Stomach (tissue), 4 donors: ENCODE measurements at regions not wholly inside any gene's neighbourhood (a gene's known extent, or its start where the extent isn't known, plus 50 kb on each side); places are given as distances from the start of the nearest gene placed in this dataset.

ENCODE experiments used
- CTCF ChIP-seq, 7 experiments: fragments of 450-650 bp in 4 of 7; fragments of 200-600 bp in 3 of 7; sonication (generic) in 3 of 7; IDR thresholded peaks; one replicate each; pipeline ENCODE4 v1.5.1; 2016 to 2019; ENCODE audit warnings: antibody characterized with exemption in 7 of 7, control low read depth in 2 of 7, mild to moderate bottlenecking in 1 of 7
- EP300 ChIP-seq: sonication (generic); formaldehyde crosslinking; IDR thresholded peaks from one replicate; pipeline ENCODE4 v1.6.1; 2017; ENCODE audit warnings: antibody characterized with exemption
- POLR2A ChIP-seq, 4 donors: fragments of 450-650 bp; IDR thresholded peaks; one replicate each; pipeline ENCODE4 v1.6.1; 2016; ENCODE audit warnings: antibody characterized with exemption in 4 of 4, control low read depth in 2 of 4, mild to moderate bottlenecking in 1 of 4, moderate library complexity in 1 of 4

DNA sequence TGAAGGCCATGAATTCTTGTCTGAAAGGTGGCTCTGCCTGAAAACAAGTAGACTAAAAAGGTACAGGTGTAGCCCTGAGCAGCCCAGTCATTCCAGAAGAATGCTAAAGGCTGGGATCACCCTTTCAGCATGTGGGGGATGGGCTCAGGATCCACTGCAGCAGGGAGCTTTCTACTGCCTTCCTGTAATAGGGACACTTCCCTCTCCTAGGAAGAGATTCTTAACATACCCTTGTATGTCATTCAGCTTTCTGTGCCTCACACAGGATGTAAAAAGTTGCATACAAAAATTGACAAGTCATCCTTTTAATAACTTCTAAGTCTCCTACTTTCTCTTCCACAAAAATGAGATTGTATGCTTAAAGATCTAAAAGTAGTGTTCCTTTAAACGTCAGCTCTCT is 123.3 kb downstream of the ZNF518B start:
- TF ChIP-seq CTCF (IDR thresholded peaks at IDR 0.05): no peak
- no peak for TF ChIP-seq POLR2A (IDR thresholded peaks at IDR 0.05)
- no peak for TF ChIP-seq EP300
